ENCODE measurements at regions not wholly inside any gene's neighbourhood (a gene's known extent, or its start where the extent isn't known, plus 50 kb on each side); places are given as distances from the start of the nearest gene placed in this dataset.

- TF ChIP-seq CTCF (IDR thresholded peaks at IDR 0.05) (no peak), ZFX (IDR thresholded peaks at IDR 0.05; ENCODE audit: borderline replicate concordance) (no peak)
Measured at GRCh38 chr5:93039888-93040287, 541.1 kb downstream of the NR2F1-AS1 start.
